ENCODE measurements at regions not wholly inside any gene's neighbourhood (a gene's known extent, or its start where the extent isn't known, plus 50 kb on each side); places are given as distances from the start of the nearest gene placed in this dataset.

GRCh38 chr10:108244443-108245228 is 1080.1 kb upstream of the SORCS1 start:
- DNase-seq (ENCODE audit: extremely low read depth in 1 of 11, low read depth in 9 of 11, low spot score in 4 of 11) = no peak

- no peak for DNase-seq (ENCODE audit: extremely low read depth in 1 of 11, low read depth in 9 of 11, low spot score in 4 of 11)
These were observed 1076.7 kb upstream of the SORCS1 start for GRCh38 chr10:108241166-108241565.

GRCh38 chr10:108238261-108238660 is 1073.8 kb upstream of the SORCS1 start:
- no peak for DNase-seq (ENCODE audit: extremely low read depth in 1 of 11, low read depth in 9 of 11, low spot score in 4 of 11)

GRCh38 chr10:108230478-108231170 is 1066.1 kb upstream of the SORCS1 start:
- no peak for DNase-seq (ENCODE audit: extremely low read depth in 1 of 11, low read depth in 9 of 11, low spot score in 4 of 11)

GRCh38 chr10:108208732-108209131 is 1044.2 kb upstream of the SORCS1 start:
- DNase-seq (ENCODE audit: extremely low read depth in 1 of 11, low read depth in 9 of 11, low spot score in 4 of 11) = no peak

GRCh38 chr10:108208038-108208437 is 1043.5 kb upstream of the SORCS1 start:
- DNase-seq (ENCODE audit: extremely low read depth in 1 of 11, low read depth in 9 of 11, low spot score in 4 of 11) = no peak

- DNase-seq (ENCODE audit: extremely low read depth in 1 of 11, low read depth in 9 of 11, low spot score in 4 of 11) = peak in 5 of 11 donors; percentile 24 to 43 (median 26)
These were observed 1040.2 kb upstream of the SORCS1 start for GRCh38 chr10:108204528-108205305.

GRCh38 chr10:108203905-108204527 is 1039.5 kb upstream of the SORCS1 start:
- no peak for DNase-seq (ENCODE audit: extremely low read depth in 1 of 11, low read depth in 9 of 11, low spot score in 4 of 11)

- DNase-seq (ENCODE audit: extremely low read depth in 1 of 11, low read depth in 9 of 11, low spot score in 4 of 11) = no peak
These were observed 1023.0 kb upstream of the SORCS1 start for GRCh38 chr10:108187408-108188012.

GRCh38 chr10:108184114-108184513 is 1019.6 kb upstream of the SORCS1 start:
- peak in 2 of 11 donors; percentile 23 to 39 for DNase-seq (ENCODE audit: extremely low read depth in 1 of 11, low read depth in 9 of 11, low spot score in 4 of 11)

GRCh38 chr10:108180878-108181277 is 1016.4 kb upstream of the SORCS1 start:
- no peak for DNase-seq (ENCODE audit: extremely low read depth in 1 of 11, low read depth in 9 of 11, low spot score in 4 of 11)

- DNase-seq (ENCODE audit: extremely low read depth in 1 of 11, low read depth in 9 of 11, low spot score in 4 of 11) = peak in 4 of 11 donors; percentile 12 to 21 (median 16)
These were observed 1005.3 kb upstream of the SORCS1 start for GRCh38 chr10:108169846-108170245.

- no peak for DNase-seq (ENCODE audit: extremely low read depth in 1 of 11, low read depth in 9 of 11, low spot score in 4 of 11)
These were observed 1003.3 kb upstream of the SORCS1 start for GRCh38 chr10:108167766-108168165.

GRCh38 chr10:108166401-108166800 is 1001.9 kb upstream of the SORCS1 start:
- no peak for DNase-seq (ENCODE audit: extremely low read depth in 1 of 11, low read depth in 9 of 11, low spot score in 4 of 11)

GRCh38 chr10:108147346-108147745 is 982.8 kb upstream of the SORCS1 start:
- no peak for DNase-seq (ENCODE audit: extremely low read depth in 1 of 11, low read depth in 9 of 11, low spot score in 4 of 11)

GRCh38 chr10:108141064-108141463 is 976.6 kb upstream of the SORCS1 start:
- DNase-seq (ENCODE audit: extremely low read depth in 1 of 11, low read depth in 9 of 11, low spot score in 4 of 11) = no peak

- DNase-seq (ENCODE audit: extremely low read depth in 1 of 11, low read depth in 9 of 11, low spot score in 4 of 11) = no peak
These were observed 967.8 kb upstream of the SORCS1 start for GRCh38 chr10:108132303-108132702.

GRCh38 chr10:108130575-108130974 is 966.1 kb upstream of the SORCS1 start:
- DNase-seq (ENCODE audit: extremely low read depth in 1 of 11, low read depth in 9 of 11, low spot score in 4 of 11) = no peak

- DNase-seq (ENCODE audit: extremely low read depth in 1 of 11, low read depth in 9 of 11, low spot score in 4 of 11) = no peak
These were observed 947.7 kb upstream of the SORCS1 start for GRCh38 chr10:108112218-108112617.
